ENCODE measurements at regions not wholly inside any gene's neighbourhood (a gene's known extent, or its start where the extent isn't known, plus 50 kb on each side); places are given as distances from the start of the nearest gene placed in this dataset.

- TF ChIP-seq CTCF (IDR thresholded peaks at IDR 0.05 in 4 of 5, conservative IDR thresholded peaks at IDR 0.05 in 1 of 5) (no peak), POLR2A (IDR thresholded peaks at IDR 0.05) (no peak)
These were observed 266.6 kb upstream of the PITRM1 start for GRCh38 chr10:3439183-3439582.

All from gastrocnemius medialis (tissue), 4 donors.